ENCODE measurements at regions not wholly inside any gene's neighbourhood (a gene's known extent, or its start where the extent isn't known, plus 50 kb on each side); places are given as distances from the start of the nearest gene placed in this dataset.

GRCh38 chr13:87981416-87981815 lies 310.2 kb downstream of the SLITRK5 start:
- TF ChIP-seq, protein P1, sequence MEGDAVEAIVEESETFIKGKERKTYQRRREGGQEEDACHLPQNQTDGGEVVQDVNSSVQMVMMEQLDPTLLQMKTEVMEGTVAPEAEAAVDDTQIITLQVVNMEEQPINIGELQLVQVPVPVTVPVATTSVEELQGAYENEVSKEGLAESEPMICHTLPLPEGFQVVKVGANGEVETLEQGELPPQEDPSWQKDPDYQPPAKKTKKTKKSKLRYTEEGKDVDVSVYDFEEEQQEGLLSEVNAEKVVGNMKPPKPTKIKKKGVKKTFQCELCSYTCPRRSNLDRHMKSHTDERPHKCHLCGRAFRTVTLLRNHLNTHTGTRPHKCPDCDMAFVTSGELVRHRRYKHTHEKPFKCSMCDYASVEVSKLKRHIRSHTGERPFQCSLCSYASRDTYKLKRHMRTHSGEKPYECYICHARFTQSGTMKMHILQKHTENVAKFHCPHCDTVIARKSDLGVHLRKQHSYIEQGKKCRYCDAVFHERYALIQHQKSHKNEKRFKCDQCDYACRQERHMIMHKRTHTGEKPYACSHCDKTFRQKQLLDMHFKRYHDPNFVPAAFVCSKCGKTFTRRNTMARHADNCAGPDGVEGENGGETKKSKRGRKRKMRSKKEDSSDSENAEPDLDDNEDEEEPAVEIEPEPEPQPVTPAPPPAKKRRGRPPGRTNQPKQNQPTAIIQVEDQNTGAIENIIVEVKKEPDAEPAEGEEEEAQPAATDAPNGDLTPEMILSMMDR (IDR thresholded peaks at IDR 0.05; ENCODE audit: insufficient read depth, low read length): no peak
- TF ChIP-seq GABPA (IDR thresholded peaks at IDR 0.05; ENCODE audit: low read depth): no peak
